H9 (cell line): ENCODE measurements at regions not wholly inside any gene's neighbourhood (a gene's known extent, or its start where the extent isn't known, plus 50 kb on each side); places are given as distances from the start of the nearest gene placed in this dataset.

Experiments used
- DNase-seq: peaks from one replicate; pipeline ENCODE4 v3.0.0-alpha.2; 2017
- H2AFZ ChIP-seq: one replicate; pipeline ENCODE4 v1.6.1; 2013; ENCODE audit warnings: mild to moderate bottlenecking, low read length, control low read depth, moderate library complexity
- H2AK5ac ChIP-seq: 2 replicates; pipeline ENCODE4 v1.6.1; 2013; ENCODE audit warnings: low read length, control low read depth, mixed read lengths; ENCODE audit not compliant: insufficient read length
- H2BK120ac ChIP-seq: one replicate; pipeline ENCODE4 v1.6.1; 2013; ENCODE audit warnings: low read depth, mild to moderate bottlenecking, low read length, control low read depth, inconsistent platforms; ENCODE audit not compliant: poor library complexity, severe bottlenecking
- H2BK12ac ChIP-seq: 2 replicates; pipeline ENCODE4 v1.6.1; 2013; ENCODE audit warnings: low read length, control low read depth, mixed read lengths, low read depth; ENCODE audit not compliant: insufficient read length
- H2BK15ac ChIP-seq: 2 replicates; pipeline ENCODE4 v1.6.1; 2013; ENCODE audit warnings: low read depth, low read length, control low read depth
- H2BK20ac ChIP-seq: one replicate; pipeline ENCODE4 v1.6.1; 2013; ENCODE audit warnings: low read depth, mild to moderate bottlenecking, low read length, control low read depth, inconsistent platforms; ENCODE audit not compliant: poor library complexity, severe bottlenecking
- H2BK5ac ChIP-seq: 2 replicates; pipeline ENCODE4 v1.6.1; 2013; ENCODE audit warnings: low read length, control low read depth, mixed read lengths; ENCODE audit not compliant: insufficient read length
- H3K14ac ChIP-seq: 2 replicates; pipeline ENCODE4 v1.6.1; 2013; ENCODE audit warnings: low read length, control low read depth; ENCODE audit not compliant: insufficient read depth
- H3K18ac ChIP-seq: 2 replicates; pipeline ENCODE4 v1.6.1; 2013; ENCODE audit warnings: low read depth, mild to moderate bottlenecking, mixed read lengths, low read length, control low read depth; ENCODE audit not compliant: insufficient read length
- H3K23ac ChIP-seq: 2 replicates; pipeline ENCODE4 v1.6.1; 2013; ENCODE audit warnings: low read length, control low read depth, mixed read lengths, low read depth; ENCODE audit not compliant: insufficient read length
- H3K23me2 ChIP-seq: 2 replicates; pipeline ENCODE4 v1.6.1; 2013; ENCODE audit warnings: low read depth, mild to moderate bottlenecking, mixed read lengths, low read length, control low read depth; ENCODE audit not compliant: insufficient read length, poor library complexity, severe bottlenecking
- H3K27ac ChIP-seq: 2 replicates; pipeline ENCODE4 v1.5.1; 2013; ENCODE audit warnings: low read length, control low read depth, mixed read lengths, low read depth; ENCODE audit not compliant: insufficient read length
- H3K27me3 ChIP-seq: 2 replicates; pipeline ENCODE4 v1.6.1; 2013; ENCODE audit warnings: low read length, control low read depth, inconsistent platforms; ENCODE audit not compliant: insufficient read depth
- H3K4ac ChIP-seq: 2 replicates; pipeline ENCODE4 v1.6.1; 2013; ENCODE audit warnings: low read depth, mild to moderate bottlenecking, control low read depth, inconsistent platforms, low read length, moderate library complexity
- H3K4me1 ChIP-seq: 2 replicates; pipeline ENCODE4 v1.6.1; 2013; ENCODE audit warnings: low read length, control low read depth, inconsistent platforms; ENCODE audit not compliant: insufficient read depth
- H3K4me2 ChIP-seq: 2 replicates; pipeline ENCODE4 v1.6.1; 2013; ENCODE audit warnings: low read length, control low read depth, mixed read lengths; ENCODE audit not compliant: insufficient read length, insufficient read depth
- H3K56ac ChIP-seq: 2 replicates; pipeline ENCODE4 v1.6.1; 2013; ENCODE audit warnings: low read depth, mild to moderate bottlenecking, mixed read lengths, low read length, control low read depth; ENCODE audit not compliant: insufficient read length
- H3K79me1 ChIP-seq: 2 replicates; pipeline ENCODE4 v1.6.1; 2013; ENCODE audit warnings: low read depth, mild to moderate bottlenecking, moderate library complexity, low read length, control low read depth, inconsistent platforms; ENCODE audit not compliant: insufficient read depth, poor library complexity, severe bottlenecking
- H3K79me2 ChIP-seq: 2 replicates; pipeline ENCODE4 v1.6.1; 2013; ENCODE audit warnings: low read length, control low read depth, inconsistent platforms; ENCODE audit not compliant: insufficient read depth
- H3K9ac ChIP-seq: 2 replicates; pipeline ENCODE4 v1.6.1; 2013; ENCODE audit warnings: low read length, control low read depth, mixed read lengths; ENCODE audit not compliant: insufficient read length; ENCODE audit errors: extremely low read depth
- H3K9me3 ChIP-seq: one replicate; pipeline ENCODE4 v1.6.1; 2013; ENCODE audit warnings: low read depth, low read length, inconsistent platforms; ENCODE audit not compliant: control insufficient read depth
- H3T11ph ChIP-seq: one replicate; pipeline ENCODE4 v1.6.1; 2013; ENCODE audit warnings: mild to moderate bottlenecking, low read length, control low read depth, inconsistent platforms
- H4K20me1 ChIP-seq: one replicate; pipeline ENCODE4 v1.6.1; 2013; ENCODE audit not compliant: control insufficient read depth, insufficient read length, insufficient read depth
- H4K5ac ChIP-seq: 2 replicates; pipeline ENCODE4 v1.6.1; 2013; ENCODE audit warnings: low read depth, mild to moderate bottlenecking, mixed read lengths, low read length, control low read depth; ENCODE audit not compliant: insufficient read length
- H4K8ac ChIP-seq: replicated peaks from 2 replicates; pipeline ENCODE4 v1.6.1; 2013; ENCODE audit warnings: low read length, control low read depth, mixed read lengths, low read depth; ENCODE audit not compliant: insufficient read length
- H4K91ac ChIP-seq: 2 replicates; pipeline ENCODE4 v1.6.1; 2013; ENCODE audit warnings: low read depth, mild to moderate bottlenecking, moderate library complexity, mixed read lengths, low read length, control low read depth; ENCODE audit not compliant: insufficient read length
- H3K27ac Mint-ChIP-seq, 3 experiments: 2 replicates in 2 of 3; 3 replicates in 1 of 3; pipeline ENCODE4 v1.8.0; 2020 to 2021; ENCODE audit warnings: mixed read lengths in 3 of 3, mild to moderate bottlenecking in 1 of 3, moderate library complexity in 1 of 3
- H3K27me3 Mint-ChIP-seq: 2 replicates; pipeline ENCODE4 v1.8.0; 2021; ENCODE audit warnings: low read depth, mild to moderate bottlenecking, moderate library complexity, mixed read lengths
- H3K36me3 Mint-ChIP-seq, 3 experiments: 2 replicates in 2 of 3; 3 replicates in 1 of 3; pipeline ENCODE4 v1.8.0; 2020 to 2021; ENCODE audit warnings: low read depth in 3 of 3, mixed read lengths in 3 of 3; ENCODE audit not compliant: insufficient read depth in 1 of 3
- H3K4me1 Mint-ChIP-seq, 2 experiments: 2 replicates each; pipeline ENCODE4 v1.8.0; 2020; ENCODE audit warnings: mixed read lengths in 2 of 2
- H3K4me3 Mint-ChIP-seq, 2 experiments: 2 replicates in 1 of 2; 3 replicates in 1 of 2; pipeline ENCODE4 v1.8.0; 2020 to 2021; ENCODE audit warnings: mild to moderate bottlenecking in 2 of 2, mixed read lengths in 2 of 2, moderate library complexity in 1 of 2
- H3K9me3 Mint-ChIP-seq, 2 experiments: 2 replicates in 1 of 2; 3 replicates in 1 of 2; pipeline ENCODE4 v1.8.0; 2020; ENCODE audit warnings: mild to moderate bottlenecking in 2 of 2, mixed read lengths in 2 of 2, moderate library complexity in 1 of 2
- WGBS: extraction: QIAGEN DNeasy Blood & Tissue Kit; methylation state at CpG from one replicate; pipeline ENCODE4 v1.1.7; 2013; ENCODE audit warnings: missing lambda C conversion rate, low lambda C conversion rate, mixed read lengths; ENCODE audit not compliant: insufficient read length; ENCODE audit errors: extremely low coverage; 5-methylcytosine and 5-hydroxymethylcytosine counted together
- TF ChIP-seq, protein P1 (sequence below): fragments of 200-600 bp; sonication (generic); conservative IDR thresholded peaks from 3 replicates; pipeline ENCODE4 v1.8.0; 2021; ENCODE audit warnings: antibody characterized with exemption, mild to moderate bottlenecking

DNA sequence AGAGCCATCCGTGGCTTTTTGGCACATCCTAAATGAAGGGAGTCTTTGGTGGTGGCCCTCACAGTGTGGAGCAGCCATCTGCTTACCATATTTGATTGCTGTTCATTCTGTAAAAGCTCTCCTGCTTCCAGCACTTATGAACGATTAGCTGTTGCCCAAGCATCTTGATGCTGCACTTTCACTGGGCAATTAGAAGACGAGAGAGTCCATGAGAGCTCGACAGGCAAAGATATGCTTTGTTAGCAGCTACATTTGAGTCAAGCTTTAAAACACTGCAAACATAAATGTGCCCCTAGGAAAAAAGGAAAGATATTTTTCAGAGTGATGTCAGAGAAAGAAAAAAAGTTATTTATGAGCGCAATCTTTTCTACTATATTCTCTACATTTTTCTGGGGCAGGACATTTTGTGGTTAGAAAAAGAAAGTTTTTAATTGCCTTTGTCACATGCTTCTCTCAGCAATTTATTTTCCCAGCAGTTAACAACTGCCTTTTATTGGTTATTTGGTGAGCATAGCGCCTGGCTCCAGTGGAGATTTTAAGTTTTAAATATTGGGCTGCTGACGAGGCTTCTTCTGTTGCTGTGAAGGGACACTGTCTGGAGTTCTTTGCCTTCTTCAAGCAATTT, 468.4 kb downstream of the C3orf38 start:
- Mint-ChIP-seq H3K4me3 (no peak overlapping the region), H3K4me1 (peaks cover 3 to 11% of the 10 kb centered on the region in 2 experiments), H3K27me3 (no peaks in the 10 kb centered on the region), H3K27ac (no peak overlapping the region; a peak in 1 of 7 replicates), H3K9me3 (no peaks in the 10 kb centered on the region), H3K36me3 (no peaks in the 10 kb centered on the region)
- H4K5ac ChIP-seq, result no peak overlapping the region
- H3K56ac ChIP-seq, result no peak overlapping the region
- no peak overlapping the region for H2AFZ ChIP-seq
- no peak overlapping the region; the same call in 1 of the 2 replicates for H3K4ac ChIP-seq
- no peak overlapping the region for H3K4me2 ChIP-seq
- H2BK120ac ChIP-seq, result no peak overlapping the region
- no peak overlapping the region for H3K14ac ChIP-seq
- no peak overlapping the region for H3T11ph ChIP-seq
- H2BK12ac ChIP-seq, result no peak overlapping the region
- no peak overlapping the region for H3K18ac ChIP-seq
- no peak overlapping the region for H2AK5ac ChIP-seq
- no peak overlapping the region for H3K23ac ChIP-seq
- WGBS, result no CpG with 5 or more reads among the region's 7 CpGs
- no peak overlapping the region for H4K8ac ChIP-seq
- no peak overlapping the region for H4K91ac ChIP-seq
- H3K4me1 ChIP-seq, result no peaks in the 10 kb centered on the region
- H3K23me2 ChIP-seq, result no peaks in the 10 kb centered on the region
- no peak overlapping the region for H2BK5ac ChIP-seq
- no peaks in the 10 kb centered on the region for H3K9me3 ChIP-seq
- no peak overlapping the region for H3K27ac ChIP-seq
- H3K79me1 ChIP-seq, result no peaks in the 10 kb centered on the region
- H3K9ac ChIP-seq, result no peak overlapping the region
- H2BK20ac ChIP-seq, result no peak overlapping the region
- H3K27me3 ChIP-seq, result no peaks in the 10 kb centered on the region
- H3K79me2 ChIP-seq, result no peaks in the 10 kb centered on the region
- TF ChIP-seq, protein P1, sequence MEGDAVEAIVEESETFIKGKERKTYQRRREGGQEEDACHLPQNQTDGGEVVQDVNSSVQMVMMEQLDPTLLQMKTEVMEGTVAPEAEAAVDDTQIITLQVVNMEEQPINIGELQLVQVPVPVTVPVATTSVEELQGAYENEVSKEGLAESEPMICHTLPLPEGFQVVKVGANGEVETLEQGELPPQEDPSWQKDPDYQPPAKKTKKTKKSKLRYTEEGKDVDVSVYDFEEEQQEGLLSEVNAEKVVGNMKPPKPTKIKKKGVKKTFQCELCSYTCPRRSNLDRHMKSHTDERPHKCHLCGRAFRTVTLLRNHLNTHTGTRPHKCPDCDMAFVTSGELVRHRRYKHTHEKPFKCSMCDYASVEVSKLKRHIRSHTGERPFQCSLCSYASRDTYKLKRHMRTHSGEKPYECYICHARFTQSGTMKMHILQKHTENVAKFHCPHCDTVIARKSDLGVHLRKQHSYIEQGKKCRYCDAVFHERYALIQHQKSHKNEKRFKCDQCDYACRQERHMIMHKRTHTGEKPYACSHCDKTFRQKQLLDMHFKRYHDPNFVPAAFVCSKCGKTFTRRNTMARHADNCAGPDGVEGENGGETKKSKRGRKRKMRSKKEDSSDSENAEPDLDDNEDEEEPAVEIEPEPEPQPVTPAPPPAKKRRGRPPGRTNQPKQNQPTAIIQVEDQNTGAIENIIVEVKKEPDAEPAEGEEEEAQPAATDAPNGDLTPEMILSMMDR, result no peak
- H4K20me1 ChIP-seq, result no peaks in the 10 kb centered on the region
- DNase-seq, result no peak
- H2BK15ac ChIP-seq, result no peak overlapping the region
